Immature natural killer cell (primary cell): ENCODE measurements at regions not wholly inside any gene's neighbourhood (a gene's known extent, or its start where the extent isn't known, plus 50 kb on each side); places are given as distances from the start of the nearest gene placed in this dataset.

Experiments used
- DNase-seq, 3 donors: peaks; one replicate each; pipeline ENCODE4 v3.0.0; 2022; ENCODE audit warnings: mixed read lengths in 1 of 3
- H3K27ac Mint-ChIP-seq, 6 donors: one replicate each; pipeline ENCODE4 v1.8.0; 2020; ENCODE audit warnings: mixed read lengths in 6 of 6, mild to moderate bottlenecking in 5 of 6, inconsistent platforms in 4 of 6, moderate library complexity in 3 of 6
- H3K27me3 Mint-ChIP-seq, 3 donors: one replicate each; pipeline ENCODE4 v1.8.0; 2020 to 2021; ENCODE audit warnings: low read depth in 3 of 3, mild to moderate bottlenecking in 3 of 3, mixed read lengths in 3 of 3, moderate library complexity in 3 of 3, inconsistent platforms in 1 of 3
- H3K36me3 Mint-ChIP-seq, 3 donors: one replicate each; pipeline ENCODE4 v1.8.0; 2020; ENCODE audit warnings: mixed read lengths in 3 of 3, inconsistent platforms in 2 of 3, mild to moderate bottlenecking in 2 of 3
- H3K4me1 Mint-ChIP-seq, 2 donors: one replicate each; pipeline ENCODE4 v1.8.0; 2020; ENCODE audit warnings: inconsistent platforms in 2 of 2, mild to moderate bottlenecking in 2 of 2, mixed read lengths in 2 of 2, moderate library complexity in 1 of 2
- H3K4me3 Mint-ChIP-seq, 5 donors: one replicate each; pipeline ENCODE4 v1.8.0; 2020; ENCODE audit warnings: mild to moderate bottlenecking in 5 of 5, mixed read lengths in 5 of 5, inconsistent platforms in 3 of 5, moderate library complexity in 3 of 5
- H3K9me3 Mint-ChIP-seq, 6 donors: one replicate each; pipeline ENCODE4 v1.8.0; 2020; ENCODE audit warnings: mild to moderate bottlenecking in 6 of 6, mixed read lengths in 6 of 6, inconsistent platforms in 4 of 6, moderate library complexity in 3 of 6

DNA sequence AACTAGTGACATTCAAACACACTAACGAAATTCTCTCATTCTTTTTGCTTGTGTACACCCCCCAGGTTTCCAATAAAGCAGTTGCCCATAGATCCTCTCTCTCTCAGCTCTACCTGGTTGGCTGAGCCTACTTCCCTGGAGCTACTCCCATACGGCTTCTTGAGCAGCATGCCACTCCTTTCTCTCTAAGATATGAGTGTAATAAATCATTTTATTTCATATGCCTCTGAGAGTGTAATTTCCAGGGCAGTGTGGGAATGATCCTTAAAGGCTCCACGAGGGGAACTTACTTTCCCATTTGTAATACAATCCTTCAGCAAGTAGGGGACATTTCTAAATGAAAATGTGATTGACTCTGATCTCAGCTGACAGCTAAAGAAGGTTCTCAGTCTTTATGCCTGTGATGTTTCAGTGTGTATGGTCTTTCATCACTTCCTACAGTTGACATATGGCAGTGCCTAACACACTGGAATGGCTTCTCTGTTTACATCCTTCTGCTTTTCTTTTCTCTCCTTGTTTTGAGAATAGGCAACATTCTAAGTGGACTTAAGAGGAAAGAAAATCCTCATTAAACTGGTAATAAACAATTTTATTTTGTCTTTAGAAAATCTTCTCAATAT is 1194.3 kb upstream of the CDH8 start:
- Mint-ChIP-seq H3K4me3 (no peak overlapping the region), H3K4me1 (no peaks in the 10 kb centered on the region), H3K36me3 (peaks cover 0 to 3% (median 0%) of the 10 kb centered on the region in 3 donors), H3K9me3 (peaks cover 7 to 66% (median 25%) of the 10 kb centered on the region in 6 donors), H3K27me3 (peaks cover 0 to 2% (median 1%) of the 10 kb centered on the region in 3 donors), H3K27ac (no peak overlapping the region)
- DNase-seq: no peak

DNA sequence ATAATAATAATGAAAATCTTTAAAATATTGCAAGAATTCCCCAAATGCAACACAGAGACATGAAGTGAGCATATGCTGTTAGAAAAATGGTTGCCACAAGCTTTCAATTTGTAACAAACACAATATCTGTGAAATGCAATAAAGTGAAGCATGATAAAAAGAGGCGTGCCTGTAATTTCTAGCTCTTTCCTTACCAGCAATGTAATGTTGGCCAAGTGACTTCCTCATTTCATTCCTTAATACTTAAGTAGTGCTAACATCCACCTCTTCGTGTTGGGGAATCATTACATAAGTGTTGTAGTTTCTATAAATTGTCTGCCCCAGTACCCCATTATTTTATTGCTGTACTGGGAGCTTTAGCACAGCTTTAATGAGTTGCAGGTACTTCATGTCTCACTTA is 1192.0 kb upstream of the CDH8 start:
- no peak overlapping the region for H3K27ac Mint-ChIP-seq
- no peak for DNase-seq
- H3K27me3 Mint-ChIP-seq: peaks cover 0 to 2% (median 1%) of the 10 kb centered on the region in 3 donors
- H3K4me3 Mint-ChIP-seq: no peak overlapping the region
- peaks cover 8 to 62% (median 24%) of the 10 kb centered on the region in 6 donors for H3K9me3 Mint-ChIP-seq
- H3K36me3 Mint-ChIP-seq: no peaks in the 10 kb centered on the region
- H3K4me1 Mint-ChIP-seq: no peaks in the 10 kb centered on the region

DNA sequence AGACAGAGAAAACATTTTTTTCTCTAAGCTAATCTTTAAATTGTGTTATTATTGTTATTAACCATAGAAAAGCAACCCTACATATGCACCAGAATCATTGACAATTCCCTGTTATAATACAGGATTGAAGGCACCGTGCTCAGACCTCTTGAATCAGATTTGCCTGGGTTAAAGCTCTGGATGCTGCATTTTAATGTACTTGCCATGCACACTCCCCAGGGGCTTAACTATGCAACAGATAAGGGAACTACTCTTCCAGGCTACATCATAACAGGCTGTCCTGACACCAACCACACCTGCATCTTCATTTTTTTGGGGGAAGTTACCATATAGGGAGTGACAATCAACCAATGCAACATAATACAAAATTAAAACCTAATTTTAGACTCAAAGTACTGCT is 1187.6 kb upstream of the CDH8 start:
- no peak for DNase-seq
- Mint-ChIP-seq H3K9me3 (peaks cover 9 to 48% (median 24%) of the 10 kb centered on the region in 6 donors), H3K36me3 (no peaks in the 10 kb centered on the region), H3K27ac (no peak overlapping the region), H3K27me3 (no peaks in the 10 kb centered on the region), H3K4me3 (no peak overlapping the region), H3K4me1 (no peaks in the 10 kb centered on the region)

DNA sequence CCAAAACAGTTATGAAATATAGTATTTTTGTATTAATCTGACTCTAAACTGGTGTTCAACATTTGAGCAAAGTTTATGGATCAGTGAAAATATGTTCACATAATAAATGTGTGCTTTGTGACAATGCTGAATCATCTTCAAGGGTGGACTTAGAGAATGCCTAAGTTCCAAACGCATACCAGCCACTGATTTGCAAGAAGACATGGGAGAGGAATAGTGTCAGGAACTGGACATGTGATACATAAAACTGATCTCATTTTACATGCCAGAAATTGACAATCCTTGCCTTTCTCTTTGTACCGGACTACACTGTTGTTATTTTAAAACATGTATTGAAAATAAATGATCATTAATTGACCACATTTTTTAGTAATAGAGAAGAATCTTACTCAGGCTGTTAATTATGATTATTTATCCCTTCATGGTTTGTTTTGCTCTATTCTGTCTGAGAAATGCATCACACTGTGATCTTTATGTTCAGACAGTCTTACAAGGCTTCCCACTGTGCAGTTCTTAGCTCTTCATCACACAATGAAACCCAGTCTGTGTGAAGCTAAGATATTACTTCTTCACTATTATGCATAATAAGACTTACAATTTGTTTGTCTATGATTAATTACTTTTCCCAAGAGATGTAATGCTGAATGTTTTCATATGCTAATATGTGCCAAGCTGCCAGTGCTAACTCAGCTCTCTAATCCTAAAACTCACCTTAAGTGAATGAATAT is 1180.6 kb upstream of the CDH8 start:
- H3K27ac Mint-ChIP-seq: no peak overlapping the region
- H3K36me3 Mint-ChIP-seq: no peaks in the 10 kb centered on the region
- peaks cover 0 to 2% (median 0%) of the 10 kb centered on the region in 3 donors for H3K27me3 Mint-ChIP-seq

DNA sequence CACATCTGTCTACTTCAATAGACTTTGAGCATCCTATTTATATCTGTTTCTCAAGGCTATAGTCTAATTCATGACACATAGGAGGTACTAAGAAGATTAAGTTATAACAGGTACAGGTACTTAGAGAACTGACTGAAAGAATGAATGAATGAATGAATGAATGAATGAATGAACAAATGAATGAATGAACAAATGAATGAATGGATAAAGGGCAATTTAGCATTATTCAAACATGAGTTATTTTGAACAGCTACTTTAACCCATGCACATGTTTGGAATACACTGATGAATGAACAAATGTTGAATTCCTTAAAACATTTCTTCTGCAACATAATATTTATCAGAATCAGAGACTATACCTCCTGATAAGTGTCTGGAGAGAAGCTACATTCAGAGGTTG is 1165.6 kb upstream of the CDH8 start:
- no peak overlapping the region for H3K4me3 Mint-ChIP-seq
- peaks cover 0 to 1% (median 0%) of the 10 kb centered on the region in 3 donors for H3K27me3 Mint-ChIP-seq
- H3K36me3 Mint-ChIP-seq: peaks cover 0 to 3% (median 0%) of the 10 kb centered on the region in 3 donors
- H3K9me3 Mint-ChIP-seq: peaks cover 6 to 54% (median 27%) of the 10 kb centered on the region in 6 donors
- no peak overlapping the region for H3K27ac Mint-ChIP-seq
- H3K4me1 Mint-ChIP-seq: no peaks in the 10 kb centered on the region
- no peak for DNase-seq

More for the DNA sequence above, 1180.6 kb upstream of the CDH8 start:
- no peak overlapping the region for H3K4me3 Mint-ChIP-seq
- no peak for DNase-seq
- no peaks in the 10 kb centered on the region for H3K4me1 Mint-ChIP-seq
- H3K9me3 Mint-ChIP-seq: peaks cover 4 to 43% (median 21%) of the 10 kb centered on the region in 6 donors

DNA sequence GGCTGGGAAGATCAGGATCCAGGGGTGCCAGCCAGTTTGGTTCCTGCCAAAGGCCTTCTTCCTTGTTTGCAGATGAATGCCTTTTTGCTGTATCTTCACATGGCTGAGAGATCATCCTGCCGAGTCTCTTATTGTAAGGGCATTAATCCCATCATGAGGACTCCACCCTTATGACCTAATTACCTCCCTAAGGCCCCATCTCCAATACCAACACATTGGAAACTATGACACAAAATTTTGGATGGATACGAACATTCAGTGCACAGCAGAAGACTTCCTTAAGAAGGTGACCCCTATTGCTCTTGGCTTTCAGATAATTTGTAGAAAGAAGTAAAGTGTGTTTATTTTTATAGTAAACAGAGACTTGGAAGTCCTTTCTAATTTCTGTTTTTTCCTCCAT is 1164.7 kb upstream of the CDH8 start:
- Mint-ChIP-seq H3K9me3 (peaks cover 6 to 49% (median 28%) of the 10 kb centered on the region in 6 donors), H3K36me3 (peaks cover 0 to 3% (median 0%) of the 10 kb centered on the region in 3 donors), H3K4me1 (no peaks in the 10 kb centered on the region), H3K27me3 (peaks cover 0 to 1% (median 0%) of the 10 kb centered on the region in 3 donors), H3K27ac (no peak overlapping the region), H3K4me3 (no peak overlapping the region)
- no peak for DNase-seq

DNA sequence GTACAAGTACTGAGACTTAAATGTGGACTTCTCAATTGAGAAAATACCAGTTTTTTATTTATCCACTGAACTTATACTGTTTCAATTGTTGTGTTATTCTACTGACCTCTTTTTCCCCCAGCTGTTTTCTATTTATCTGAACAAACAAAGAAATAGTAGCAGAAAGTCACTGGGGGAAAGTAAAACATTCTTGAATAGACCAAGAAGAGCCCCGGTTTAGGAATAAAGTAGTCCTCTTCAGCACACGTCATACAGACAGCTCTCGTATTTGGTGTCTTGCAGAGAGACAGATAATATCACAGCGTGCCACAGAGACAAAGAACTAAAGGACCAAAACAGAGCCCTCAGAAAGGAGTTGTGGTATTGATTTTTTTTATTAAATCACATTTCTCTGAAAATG is 1159.1 kb upstream of the CDH8 start:
- no peak overlapping the region for H3K27ac Mint-ChIP-seq
- peaks cover 8 to 64% (median 39%) of the 10 kb centered on the region in 6 donors for H3K9me3 Mint-ChIP-seq
- H3K4me1 Mint-ChIP-seq: no peaks in the 10 kb centered on the region
- DNase-seq: no peak
- no peak overlapping the region for H3K4me3 Mint-ChIP-seq
- H3K36me3 Mint-ChIP-seq: peaks cover 0 to 16% (median 3%) of the 10 kb centered on the region in 3 donors
- no peaks in the 10 kb centered on the region for H3K27me3 Mint-ChIP-seq

DNA sequence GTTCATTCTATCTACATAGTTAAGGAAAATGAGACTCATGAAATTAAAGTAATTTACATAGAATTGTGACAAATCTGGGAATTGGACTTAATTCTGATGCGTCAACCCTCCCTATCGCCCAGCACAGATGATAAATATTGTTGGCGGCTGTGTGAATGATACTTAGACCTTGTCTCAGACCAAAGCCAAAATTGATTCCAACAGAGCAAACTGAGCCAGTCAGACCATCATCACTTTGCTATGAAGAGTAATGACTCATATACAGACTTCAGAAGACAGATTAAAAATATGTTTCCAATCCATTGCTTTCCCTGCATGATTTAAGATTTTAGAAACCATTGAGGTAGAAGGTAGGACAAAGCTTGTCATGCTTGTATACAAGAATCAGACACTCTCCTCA is 1156.7 kb upstream of the CDH8 start:
- H3K4me1 Mint-ChIP-seq: no peaks in the 10 kb centered on the region
- H3K36me3 Mint-ChIP-seq: peaks cover 0 to 16% (median 0%) of the 10 kb centered on the region in 3 donors
- peaks cover 16 to 62% (median 37%) of the 10 kb centered on the region in 6 donors for H3K9me3 Mint-ChIP-seq
- DNase-seq: no peak
- no peaks in the 10 kb centered on the region for H3K27me3 Mint-ChIP-seq
- H3K4me3 Mint-ChIP-seq: no peak overlapping the region
- H3K27ac Mint-ChIP-seq: no peak overlapping the region

DNA sequence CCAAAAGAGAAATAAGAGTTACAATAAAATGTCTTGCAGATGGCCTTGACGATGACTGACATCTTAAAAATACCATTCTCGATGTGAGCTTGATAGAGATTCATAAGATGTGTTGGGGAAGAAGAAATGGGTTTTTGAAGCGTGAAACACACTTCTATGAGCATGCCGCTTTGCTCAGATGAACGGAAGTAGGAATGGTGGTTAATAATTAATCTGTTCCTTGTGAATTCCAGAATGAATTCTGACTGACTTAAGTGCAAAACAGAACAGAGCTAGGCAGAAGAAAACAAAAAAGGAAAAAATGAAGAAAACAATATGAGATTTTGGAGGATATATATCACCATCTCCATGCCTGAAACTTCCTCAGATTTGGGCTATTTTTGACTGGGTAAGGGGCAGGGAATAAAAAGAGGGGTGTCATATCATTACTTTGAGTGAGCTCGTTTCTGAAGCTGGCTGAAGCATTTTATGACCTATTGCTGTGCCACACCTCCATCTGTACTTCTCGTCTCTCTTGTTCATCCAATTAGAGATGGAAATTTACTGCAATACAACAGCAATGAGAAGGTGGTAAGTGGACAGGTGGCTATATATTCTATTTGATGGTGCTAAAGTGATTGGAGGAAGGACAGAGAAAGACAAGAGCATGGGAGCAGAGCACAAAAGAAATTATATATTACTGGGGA is 1152.0 kb upstream of the CDH8 start:
- H3K36me3 Mint-ChIP-seq: peaks cover 0 to 12% (median 0%) of the 10 kb centered on the region in 3 donors
- DNase-seq: no peak
- no peaks in the 10 kb centered on the region for H3K4me1 Mint-ChIP-seq
- no peak overlapping the region for H3K4me3 Mint-ChIP-seq
- H3K9me3 Mint-ChIP-seq: peaks cover 12 to 74% (median 37%) of the 10 kb centered on the region in 6 donors
- no peaks in the 10 kb centered on the region for H3K27me3 Mint-ChIP-seq
- no peak overlapping the region for H3K27ac Mint-ChIP-seq

DNA sequence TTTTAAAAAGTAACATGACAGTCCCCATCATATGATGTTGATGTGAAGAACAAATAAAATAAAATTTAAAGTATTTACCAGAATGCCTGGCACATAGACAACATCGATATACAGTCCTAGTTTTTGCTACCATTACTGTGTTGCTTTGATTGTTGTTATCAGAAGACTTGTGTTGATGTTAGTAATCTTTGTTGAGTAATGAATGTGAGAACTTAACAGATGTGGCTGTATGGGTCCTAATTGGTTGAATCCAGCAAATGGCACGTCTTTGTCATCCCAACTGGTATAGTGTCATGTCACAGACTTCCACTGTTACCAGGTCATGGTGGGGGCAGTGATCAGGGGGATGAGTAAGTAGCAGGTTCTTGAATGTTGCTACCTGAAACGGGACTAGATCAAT is 1151.4 kb upstream of the CDH8 start:
- no peak overlapping the region for H3K4me3 Mint-ChIP-seq
- H3K27me3 Mint-ChIP-seq: no peaks in the 10 kb centered on the region
- H3K36me3 Mint-ChIP-seq: peaks cover 0 to 10% (median 0%) of the 10 kb centered on the region in 3 donors
- peaks cover 16 to 73% (median 35%) of the 10 kb centered on the region in 6 donors for H3K9me3 Mint-ChIP-seq
- H3K4me1 Mint-ChIP-seq: no peaks in the 10 kb centered on the region
- no peak overlapping the region for H3K27ac Mint-ChIP-seq
- DNase-seq: no peak

DNA sequence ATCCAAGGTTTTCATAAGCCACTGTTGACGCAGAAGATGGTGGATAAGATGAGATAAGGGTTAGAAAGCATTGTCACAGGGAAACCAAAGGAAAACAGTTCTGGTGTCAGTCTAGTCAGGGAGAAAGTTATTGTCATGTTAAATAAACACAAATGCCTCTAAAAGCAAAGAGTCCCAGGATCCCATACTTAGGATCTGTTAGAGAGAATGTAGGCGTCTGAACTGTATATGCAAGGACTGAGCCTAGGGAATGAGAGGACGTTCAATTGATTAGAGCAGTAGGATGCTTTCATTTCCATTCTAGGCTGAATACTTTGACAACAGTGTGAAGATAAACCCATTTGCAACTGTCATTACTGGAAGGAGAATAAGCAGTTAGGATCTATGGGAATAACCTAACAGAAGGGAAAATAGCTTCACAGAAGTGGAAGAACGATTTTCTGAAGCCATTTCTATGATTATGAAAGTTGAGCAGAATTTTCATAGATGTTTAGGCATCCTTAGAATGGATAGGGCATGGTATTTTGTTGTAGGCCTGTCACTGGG is 1149.1 kb upstream of the CDH8 start:
- DNase-seq: no peak
- Mint-ChIP-seq H3K27me3 (no peaks in the 10 kb centered on the region), H3K4me3 (no peak overlapping the region), H3K36me3 (peaks cover 0 to 6% (median 0%) of the 10 kb centered on the region in 3 donors), H3K4me1 (no peaks in the 10 kb centered on the region), H3K9me3 (peaks cover 17 to 72% (median 41%) of the 10 kb centered on the region in 6 donors), H3K27ac (peak overlapping the region in 1 of 6 donors; percentile 9)

DNA sequence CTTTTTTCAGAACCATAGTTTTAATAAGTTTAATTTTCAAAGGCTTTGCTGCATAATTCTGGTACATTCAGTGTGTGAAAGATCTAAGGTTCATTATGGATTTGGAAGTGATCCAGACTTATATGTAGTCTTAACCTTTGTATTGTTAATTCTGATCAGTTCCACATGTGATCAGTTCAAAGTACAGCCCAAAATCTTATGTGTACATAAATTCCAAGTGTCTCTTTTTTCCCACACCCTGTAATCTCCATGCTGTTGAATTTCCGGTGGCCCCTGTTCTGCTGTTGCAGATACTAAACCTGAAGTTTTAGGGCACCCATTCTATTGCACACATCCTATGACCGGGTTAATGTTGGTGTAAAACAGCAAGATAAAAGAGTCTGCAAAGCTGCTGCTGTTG is 1147.5 kb upstream of the CDH8 start:
- no peak for DNase-seq
- Mint-ChIP-seq H3K4me3 (no peak overlapping the region), H3K4me1 (no peaks in the 10 kb centered on the region), H3K27ac (no peak overlapping the region), H3K36me3 (peaks cover 0 to 6% (median 0%) of the 10 kb centered on the region in 3 donors), H3K27me3 (no peaks in the 10 kb centered on the region), H3K9me3 (peaks cover 13 to 66% (median 41%) of the 10 kb centered on the region in 6 donors)

DNA sequence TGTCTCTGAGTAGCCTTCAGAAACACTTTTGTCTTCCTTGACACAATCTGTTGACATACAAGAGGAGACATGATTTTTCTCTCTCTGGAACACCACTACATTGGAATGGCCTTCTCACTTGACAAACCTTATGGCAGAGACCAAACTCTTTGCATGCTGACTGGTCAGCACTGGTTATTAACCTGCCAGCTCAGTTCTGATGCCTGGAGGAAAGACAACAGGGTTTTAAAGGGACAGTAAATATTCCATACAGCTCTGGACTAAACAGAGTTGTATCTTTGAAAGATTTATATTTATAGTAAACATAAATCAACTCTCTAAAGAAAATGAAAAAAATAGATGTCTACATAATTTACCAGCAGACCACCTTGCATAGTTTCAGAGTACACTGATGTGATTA is 1139.1 kb upstream of the CDH8 start:
- Mint-ChIP-seq H3K36me3 (peaks cover 0 to 5% (median 0%) of the 10 kb centered on the region in 3 donors), H3K27ac (no peak overlapping the region)

DNA sequence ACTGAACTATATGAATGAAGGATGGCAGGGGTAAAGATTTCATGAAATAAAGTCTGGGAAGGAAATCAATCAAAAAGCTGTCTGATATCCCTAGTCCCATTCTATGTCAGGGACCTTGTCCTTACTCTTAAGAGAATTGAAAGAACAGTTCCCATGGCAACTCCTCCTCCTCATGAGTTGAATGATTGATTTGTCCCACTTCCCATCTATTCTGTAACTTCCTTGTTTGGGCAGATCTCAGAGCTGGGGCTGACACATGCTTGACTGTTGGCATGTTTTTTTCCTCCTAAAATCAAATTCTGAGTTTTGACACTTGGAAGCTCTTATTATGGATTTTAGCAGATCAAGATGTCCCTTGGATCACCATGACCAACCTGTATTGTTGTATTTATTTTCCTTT is 1138.6 kb upstream of the CDH8 start:
- H3K36me3 Mint-ChIP-seq: peaks cover 0 to 9% (median 0%) of the 10 kb centered on the region in 3 donors
- H3K27me3 Mint-ChIP-seq: peaks cover 0 to 3% (median 2%) of the 10 kb centered on the region in 3 donors
- peaks cover 4 to 66% (median 29%) of the 10 kb centered on the region in 6 donors for H3K9me3 Mint-ChIP-seq
- no peak for DNase-seq
- no peak overlapping the region for H3K4me3 Mint-ChIP-seq
- H3K4me1 Mint-ChIP-seq: no peaks in the 10 kb centered on the region
- no peak overlapping the region for H3K27ac Mint-ChIP-seq

More for the DNA sequence above, 1139.1 kb upstream of the CDH8 start:
- Mint-ChIP-seq H3K27me3 (peaks cover 0 to 3% (median 2%) of the 10 kb centered on the region in 3 donors), H3K4me1 (no peaks in the 10 kb centered on the region), H3K9me3 (peaks cover 4 to 64% (median 28%) of the 10 kb centered on the region in 6 donors), H3K4me3 (no peak overlapping the region)
- DNase-seq: no peak
